Liver (tissue), 8 donors: ENCODE measurements at regions not wholly inside any gene's neighbourhood (a gene's known extent, or its start where the extent isn't known, plus 50 kb on each side); places are given as distances from the start of the nearest gene placed in this dataset.

Source experiments
- DNase-seq: peaks from one replicate; pipeline ENCODE4 v3.0.0-alpha.2; 2017; ENCODE audit warnings: low spot score
- H3K27ac ChIP-seq, 2 donors: one replicate each; pipeline ENCODE4 v1.7.0; 2013; ENCODE audit warnings: inconsistent platforms in 2 of 2, low read length in 2 of 2, control low read depth in 1 of 2, low read depth in 1 of 2, mild to moderate bottlenecking in 1 of 2
- H3K27me3 ChIP-seq, 4 donors: one replicate each; pipeline versions ENCODE4 v1.6.1 to v1.7.0; 2013; ENCODE audit warnings: low read length in 3 of 4, inconsistent platforms in 1 of 4, mild to moderate bottlenecking in 1 of 4, moderate library complexity in 1 of 4; ENCODE audit not compliant: control insufficient read depth in 4 of 4, insufficient read depth in 4 of 4
- H3K36me3 ChIP-seq, 4 donors: one replicate each; pipeline versions ENCODE4 v1.6.1 to v1.7.0; 2013; ENCODE audit warnings: low read length in 3 of 4, mild to moderate bottlenecking in 3 of 4, low read depth in 1 of 4, moderate library complexity in 1 of 4; ENCODE audit not compliant: control insufficient read depth in 4 of 4, insufficient read depth in 3 of 4
- H3K4me1 ChIP-seq, 4 donors: one replicate each; pipeline versions ENCODE4 v1.6.1 to v1.7.0; 2013; ENCODE audit warnings: low read length in 3 of 4, mild to moderate bottlenecking in 3 of 4, moderate library complexity in 1 of 4; ENCODE audit not compliant: control insufficient read depth in 4 of 4, insufficient read depth in 4 of 4
- H3K4me3 ChIP-seq, 3 donors: one replicate each; pipeline versions ENCODE4 v1.6.1 to v1.7.0; 2013; ENCODE audit warnings: low read length in 3 of 3, control low read depth in 1 of 3, low read depth in 1 of 3, mild to moderate bottlenecking in 1 of 3
- H3K9ac ChIP-seq, 2 donors: one replicate each; pipeline ENCODE4 v1.7.0; 2013; ENCODE audit warnings: low read length in 2 of 2, mild to moderate bottlenecking in 2 of 2, moderate library complexity in 2 of 2, control low read depth in 1 of 2, low read depth in 1 of 2
- H3K9me3 ChIP-seq, 4 donors: one replicate each; pipeline versions ENCODE4 v1.6.1 to v1.7.0; 2013; ENCODE audit warnings: low read length in 3 of 4; ENCODE audit not compliant: control insufficient read depth in 4 of 4
- ATF3 ChIP-seq: IDR thresholded peaks from 2 replicates; pipeline ENCODE4 v1.6.1; 2016; ENCODE audit warnings: antibody characterized with exemption
- EGR1 ChIP-seq, 2 donors: IDR thresholded peaks; 2 replicates each; pipeline ENCODE4 v1.6.1; 2016 to 2018; ENCODE audit warnings: antibody characterized with exemption in 2 of 2, low read depth in 2 of 2
- FOXA1 ChIP-seq: IDR thresholded peaks from 2 replicates; pipeline ENCODE4 v1.6.1; 2016; ENCODE audit warnings: antibody characterized with exemption
- FOXA2 ChIP-seq: IDR thresholded peaks from 2 replicates; pipeline ENCODE4 v1.6.1; 2016; ENCODE audit warnings: antibody characterized with exemption
- GABPA ChIP-seq, 2 donors: IDR thresholded peaks in 1 of 2; conservative IDR thresholded peaks in 1 of 2; 2 replicates each; pipeline ENCODE4 v1.6.1; 2016; ENCODE audit warnings: antibody characterized with exemption in 2 of 2, mild to moderate bottlenecking in 1 of 2, moderate library complexity in 1 of 2
- HNF4A ChIP-seq, 2 donors: conservative IDR thresholded peaks; 2 replicates each; pipeline ENCODE4 v1.6.1; 2016; ENCODE audit warnings: antibody characterized with exemption in 2 of 2, mild to moderate bottlenecking in 2 of 2
- JUND ChIP-seq, 2 donors: IDR thresholded peaks; 2 replicates each; pipeline ENCODE4 v1.6.1; 2016; ENCODE audit warnings: antibody characterized with exemption in 2 of 2
- NR2F2 ChIP-seq: IDR thresholded peaks from 2 replicates; pipeline ENCODE4 v1.6.1; 2016; ENCODE audit warnings: antibody characterized with exemption
- RAD21 ChIP-seq, 2 donors: IDR thresholded peaks; 2 replicates each; pipeline ENCODE4 v1.6.1; 2016; ENCODE audit warnings: antibody characterized with exemption in 2 of 2, mild to moderate bottlenecking in 2 of 2
- RXRA ChIP-seq, 2 donors: IDR thresholded peaks; 2 replicates each; pipeline ENCODE4 v1.6.1; 2017 to 2018; ENCODE audit warnings: antibody characterized with exemption in 2 of 2, mild to moderate bottlenecking in 1 of 2
- SP1 ChIP-seq: IDR thresholded peaks from 2 replicates; pipeline ENCODE4 v1.6.1; 2018; ENCODE audit warnings: antibody characterized with exemption, mild to moderate bottlenecking
- TAF1 ChIP-seq: conservative IDR thresholded peaks from 2 replicates; pipeline ENCODE4 v1.6.1; 2016; ENCODE audit warnings: antibody characterized with exemption, mild to moderate bottlenecking
- YY1 ChIP-seq: IDR thresholded peaks from 2 replicates; pipeline ENCODE4 v1.6.1; 2016; ENCODE audit warnings: antibody characterized with exemption, mild to moderate bottlenecking
- ZBTB33 ChIP-seq: IDR thresholded peaks from 2 replicates; pipeline ENCODE4 v1.6.1; 2016; ENCODE audit warnings: antibody characterized with exemption
- WGBS: extraction: QIAGEN DNeasy Blood & Tissue Kit; methylation state at CpG from one replicate; pipeline ENCODE4 v1.1.7; 2013; 5-methylcytosine and 5-hydroxymethylcytosine counted together
- TF ChIP-seq, protein P1 (sequence below): fragments of 150-350 bp; IDR thresholded peaks from 2 replicates; pipeline ENCODE4 v1.5.1; 2017; ENCODE audit warnings: improper control_type of control experiment, low read depth, low read length; ENCODE audit not compliant: missing input control
- TF ChIP-seq, protein P2 (sequence below): IDR thresholded peaks from 2 replicates; pipeline ENCODE4 v1.6.1; 2016; ENCODE audit warnings: antibody characterized with exemption
- TF ChIP-seq, protein P3 (sequence below): IDR thresholded peaks from 2 replicates; pipeline ENCODE4 v1.6.1; 2016; ENCODE audit warnings: antibody characterized with exemption, mild to moderate bottlenecking
- donor health status: healthy.
- donor health status: healthy.
- donor health status: healthy.
- donor health status: healthy.
- donor health status: healthy.

- Histone ChIP-seq H3K27ac (no peak overlapping the region), H3K9me3 (no peaks in the 10 kb centered on the region), H3K4me3 (no peak overlapping the region), H3K9ac (no peak overlapping the region), H3K27me3 (no peaks in the 10 kb centered on the region), H3K36me3 (no peaks in the 10 kb centered on the region), H3K4me1 (no peaks in the 10 kb centered on the region)
- 84% methylated on average over 7 of the region's 7 CpGs for WGBS
- no peak for TF ChIP-seq NR2F2
- no peak for TF ChIP-seq GABPA (IDR thresholded peaks at IDR 0.05 in 1 of 2, conservative IDR thresholded peaks at IDR 0.05 in 1 of 2)
- TF ChIP-seq, protein P1, sequence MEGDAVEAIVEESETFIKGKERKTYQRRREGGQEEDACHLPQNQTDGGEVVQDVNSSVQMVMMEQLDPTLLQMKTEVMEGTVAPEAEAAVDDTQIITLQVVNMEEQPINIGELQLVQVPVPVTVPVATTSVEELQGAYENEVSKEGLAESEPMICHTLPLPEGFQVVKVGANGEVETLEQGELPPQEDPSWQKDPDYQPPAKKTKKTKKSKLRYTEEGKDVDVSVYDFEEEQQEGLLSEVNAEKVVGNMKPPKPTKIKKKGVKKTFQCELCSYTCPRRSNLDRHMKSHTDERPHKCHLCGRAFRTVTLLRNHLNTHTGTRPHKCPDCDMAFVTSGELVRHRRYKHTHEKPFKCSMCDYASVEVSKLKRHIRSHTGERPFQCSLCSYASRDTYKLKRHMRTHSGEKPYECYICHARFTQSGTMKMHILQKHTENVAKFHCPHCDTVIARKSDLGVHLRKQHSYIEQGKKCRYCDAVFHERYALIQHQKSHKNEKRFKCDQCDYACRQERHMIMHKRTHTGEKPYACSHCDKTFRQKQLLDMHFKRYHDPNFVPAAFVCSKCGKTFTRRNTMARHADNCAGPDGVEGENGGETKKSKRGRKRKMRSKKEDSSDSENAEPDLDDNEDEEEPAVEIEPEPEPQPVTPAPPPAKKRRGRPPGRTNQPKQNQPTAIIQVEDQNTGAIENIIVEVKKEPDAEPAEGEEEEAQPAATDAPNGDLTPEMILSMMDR = no peak
- TF ChIP-seq, protein P2, sequence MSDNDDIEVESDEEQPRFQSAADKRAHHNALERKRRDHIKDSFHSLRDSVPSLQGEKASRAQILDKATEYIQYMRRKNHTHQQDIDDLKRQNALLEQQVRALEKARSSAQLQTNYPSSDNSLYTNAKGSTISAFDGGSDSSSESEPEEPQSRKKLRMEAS = no peak
- no peak for TF ChIP-seq EGR1 (IDR thresholded peaks at IDR 0.05; ENCODE audit: low read depth in 2 of 2)
- no peak for TF ChIP-seq SP1
- TF ChIP-seq FOXA2 = no peak
- no peak for TF ChIP-seq TAF1
- TF ChIP-seq ZBTB33 = no peak
- no peak for TF ChIP-seq FOXA1
- TF ChIP-seq HNF4A (conservative IDR thresholded peaks at IDR 0.05) = no peak
- TF ChIP-seq, protein P3, sequence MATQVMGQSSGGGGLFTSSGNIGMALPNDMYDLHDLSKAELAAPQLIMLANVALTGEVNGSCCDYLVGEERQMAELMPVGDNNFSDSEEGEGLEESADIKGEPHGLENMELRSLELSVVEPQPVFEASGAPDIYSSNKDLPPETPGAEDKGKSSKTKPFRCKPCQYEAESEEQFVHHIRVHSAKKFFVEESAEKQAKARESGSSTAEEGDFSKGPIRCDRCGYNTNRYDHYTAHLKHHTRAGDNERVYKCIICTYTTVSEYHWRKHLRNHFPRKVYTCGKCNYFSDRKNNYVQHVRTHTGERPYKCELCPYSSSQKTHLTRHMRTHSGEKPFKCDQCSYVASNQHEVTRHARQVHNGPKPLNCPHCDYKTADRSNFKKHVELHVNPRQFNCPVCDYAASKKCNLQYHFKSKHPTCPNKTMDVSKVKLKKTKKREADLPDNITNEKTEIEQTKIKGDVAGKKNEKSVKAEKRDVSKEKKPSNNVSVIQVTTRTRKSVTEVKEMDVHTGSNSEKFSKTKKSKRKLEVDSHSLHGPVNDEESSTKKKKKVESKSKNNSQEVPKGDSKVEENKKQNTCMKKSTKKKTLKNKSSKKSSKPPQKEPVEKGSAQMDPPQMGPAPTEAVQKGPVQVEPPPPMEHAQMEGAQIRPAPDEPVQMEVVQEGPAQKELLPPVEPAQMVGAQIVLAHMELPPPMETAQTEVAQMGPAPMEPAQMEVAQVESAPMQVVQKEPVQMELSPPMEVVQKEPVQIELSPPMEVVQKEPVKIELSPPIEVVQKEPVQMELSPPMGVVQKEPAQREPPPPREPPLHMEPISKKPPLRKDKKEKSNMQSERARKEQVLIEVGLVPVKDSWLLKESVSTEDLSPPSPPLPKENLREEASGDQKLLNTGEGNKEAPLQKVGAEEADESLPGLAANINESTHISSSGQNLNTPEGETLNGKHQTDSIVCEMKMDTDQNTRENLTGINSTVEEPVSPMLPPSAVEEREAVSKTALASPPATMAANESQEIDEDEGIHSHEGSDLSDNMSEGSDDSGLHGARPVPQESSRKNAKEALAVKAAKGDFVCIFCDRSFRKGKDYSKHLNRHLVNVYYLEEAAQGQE = no peak
- no peak for TF ChIP-seq YY1
- DNase-seq = no peak
Observed at GRCh38 chr2:15813481-15814266, 126.7 kb upstream of the MYCN start.

- WGBS = 68% methylated on average over 8 of the region's 8 CpGs
- no peak overlapping the region for H3K27ac ChIP-seq
- no peaks in the 10 kb centered on the region for H3K9me3 ChIP-seq
- no peak overlapping the region for H3K9ac ChIP-seq
- no peaks in the 10 kb centered on the region for H3K27me3 ChIP-seq
- no peak overlapping the region for H3K4me3 ChIP-seq
- H3K36me3 ChIP-seq = no peaks in the 10 kb centered on the region
- DNase-seq = no peak
- no peaks in the 10 kb centered on the region for H3K4me1 ChIP-seq
- TF ChIP-seq RAD21 (IDR thresholded peaks at IDR 0.05) (no peak), GABPA (IDR thresholded peaks at IDR 0.05 in 1 of 2, conservative IDR thresholded peaks at IDR 0.05 in 1 of 2) (no peak), JUND (IDR thresholded peaks at IDR 0.05) (no peak), RXRA (IDR thresholded peaks at IDR 0.05) (no peak), ATF3 (no peak), YY1 (no peak), EGR1 (IDR thresholded peaks at IDR 0.05; ENCODE audit: low read depth in 2 of 2) (no peak), FOXA1 (no peak)
- TF ChIP-seq, protein P1 = no peak
- TF ChIP-seq, protein P2 = no peak
- TF ChIP-seq, protein P3 = no peak
Observed at GRCh38 chr2:15814403-15814802, 125.9 kb upstream of the MYCN start.
